ENCODE measurements at regions not wholly inside any gene's neighbourhood (a gene's known extent, or its start where the extent isn't known, plus 50 kb on each side); places are given as distances from the start of the nearest gene placed in this dataset.

DNA sequence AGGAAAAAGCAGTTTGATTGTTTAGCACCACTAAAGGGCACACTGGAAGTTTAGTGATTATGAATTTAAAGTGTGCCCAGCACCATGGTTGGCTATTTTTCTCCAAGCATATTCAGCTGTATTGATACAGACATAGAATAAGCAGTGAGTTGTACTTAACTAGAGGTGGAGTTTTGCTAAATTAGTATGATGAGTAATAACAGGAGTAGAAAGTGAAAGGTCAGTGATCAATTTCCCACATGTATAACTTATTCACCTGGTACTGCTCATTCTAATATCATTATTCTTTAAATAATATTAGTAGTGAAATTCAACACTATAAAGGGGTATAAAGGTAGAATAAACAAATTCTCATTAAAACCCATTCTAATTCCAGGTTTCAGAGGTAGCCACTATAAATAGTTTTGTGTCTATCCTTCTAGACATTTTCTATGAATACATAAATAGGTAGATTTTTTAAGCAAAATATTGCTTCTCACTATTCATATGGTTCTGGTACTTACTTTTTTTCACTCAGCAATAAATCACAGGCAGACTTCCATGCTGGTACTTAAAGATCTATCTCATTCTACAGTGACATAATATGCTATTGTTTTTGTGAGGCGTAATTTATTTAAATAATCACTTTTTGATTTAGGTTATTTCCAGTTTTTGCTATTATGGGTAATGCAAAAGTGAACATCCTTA, 732.9 kb downstream of the VGLL3 start (continued):
- no peak for TF ChIP-seq MYC (IDR thresholded peaks at IDR 0.05; ENCODE audit: insufficient read depth, insufficient read length, insufficient replicate concordance, low read length, severe bottlenecking)

- ATAC-seq, result no peak
- BruUV-seq (replicated peaks), result no TSS peak
- DNase-seq (ENCODE audit: low read depth, low spot score), result no peak
- in situ Hi-C loops (cut with MboI), result no loop called here
- ChIA-PET POLR2A (no interaction called here), RAD21 (ENCODE audit: unreplicated experiment) (no interaction called here), CTCF (no interaction called here), SMC1A (ENCODE audit: uncharacterized antibody, unreplicated experiment) (no interaction called here)
- no peak overlapping the region for H3K4me3 ChIP-seq
- intact Hi-C loops (cut with micrococcal nuclease; ENCODE audit: unreplicated experiment), result no loop called here
- no peak overlapping the region for H2AFZ ChIP-seq (ENCODE audit: control insufficient read depth, low read depth, low read length)
- no peaks in the 10 kb centered on the region for H3K36me3 ChIP-seq (ENCODE audit: control insufficient read depth in 2 of 2, insufficient read depth in 2 of 2, low read length in 1 of 2)
- H3K4me1 ChIP-seq (ENCODE audit: control insufficient read depth, insufficient read depth, low read length), result no peaks in the 10 kb centered on the region
- H3K9me3 ChIP-seq (replicated peaks; ENCODE audit: control insufficient read depth, insufficient read depth, low read length), result no peaks in the 10 kb centered on the region
- H3K79me2 ChIP-seq (ENCODE audit: control insufficient read depth, insufficient read depth, low read length), result no peaks in the 10 kb centered on the region
- H3K4me2 ChIP-seq (ENCODE audit: control insufficient read depth, insufficient read depth), result no peak overlapping the region
- 40% methylated on average over 6 of the region's 6 CpGs for WGBS (ENCODE audit: insufficient coverage, insufficient replicate concordance, low lambda C conversion rate, missing lambda C conversion rate)
- H3K27ac ChIP-seq (ENCODE audit: control insufficient read depth, insufficient read depth), result no peak overlapping the region
- no peaks in the 10 kb centered on the region for H4K20me1 ChIP-seq (ENCODE audit: control insufficient read depth, insufficient read depth)
- no peaks in the 10 kb centered on the region for H3K27me3 ChIP-seq (replicated peaks in 1 of 2; ENCODE audit: control insufficient read depth in 2 of 2, insufficient read depth in 2 of 2, low read length in 1 of 2)
- no peak for FAIRE-seq
- TF ChIP-seq CEBPZ (IDR thresholded peaks at IDR 0.05; ENCODE audit: low read depth, low read length) (no peak), CREM (IDR thresholded peaks at IDR 0.05; ENCODE audit: low read depth) (no peak), BMI1 (IDR thresholded peaks at IDR 0.05; ENCODE audit: borderline replicate concordance) (no peak), TAF1 (IDR thresholded peaks at IDR 0.05; ENCODE audit: borderline replicate concordance, low read depth, low read length) (no peak), USF1 (IDR thresholded peaks at IDR 0.05; ENCODE audit: borderline replicate concordance, extremely low read length, insufficient read depth, low read depth, low read length) (no peak), YBX1 (IDR thresholded peaks at IDR 0.05) (no peak), CREB1 (IDR thresholded peaks at IDR 0.05; ENCODE audit: low read depth) (no peak), NFYA (IDR thresholded peaks at IDR 0.05; ENCODE audit: borderline replicate concordance, low read depth, low read length) (no peak)
- no peak overlapping the region for H3K9ac ChIP-seq (ENCODE audit: control insufficient read depth, insufficient read depth, low read length)
Observed at GRCh38 chr3:86254480-86254879, 736.5 kb downstream of the VGLL3 start.
